ENCODE measurements at regions not wholly inside any gene's neighbourhood (a gene's known extent, or its start where the extent isn't known, plus 50 kb on each side); places are given as distances from the start of the nearest gene placed in this dataset.
"Not testable (repeated sequence)": the region's sequence is repeated elsewhere in the genome, so short reads cannot be mapped to it uniquely, and the experiment has no call there.

DNA sequence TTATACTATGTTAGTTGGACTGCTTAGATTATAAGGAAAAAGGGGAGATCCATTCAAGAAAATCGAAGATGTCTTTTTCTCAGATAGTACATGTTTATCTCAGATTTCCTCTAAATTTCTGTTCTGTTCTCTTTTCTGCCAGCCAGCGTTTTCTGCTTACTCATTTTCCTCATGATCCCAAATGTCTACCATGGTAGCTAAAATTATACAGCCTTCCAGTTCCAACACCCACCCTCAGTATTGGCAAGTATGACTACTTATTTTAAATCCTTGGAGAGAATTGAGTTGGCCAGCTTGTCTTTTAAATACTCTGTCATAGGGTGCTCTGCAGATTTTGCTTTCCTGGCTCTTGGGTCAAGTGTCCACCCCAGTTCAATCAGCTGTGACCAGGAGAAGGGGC, 95.7 kb upstream of the PLXNA2 start:
- Histone ChIP-seq H3K4me1 (ENCODE audit: control insufficient read depth in 1 of 2, insufficient read depth in 2 of 2, low read length in 2 of 2) (peaks cover 0 to 2% of the 10 kb centered on the region in 2 donors), H3K4me3 (ENCODE audit: low read length in 2 of 2) (no peak overlapping the region), H3K36me3 (ENCODE audit: control insufficient read depth in 1 of 2, insufficient read depth in 2 of 2, low read length in 1 of 2) (no peaks in the 10 kb centered on the region), H3K27ac (ENCODE audit: low read depth in 1 of 2, low read length in 2 of 2) (no peak overlapping the region), H3K9me3 (ENCODE audit: control insufficient read depth, low read length) (no peaks in the 10 kb centered on the region), H3K27me3 (ENCODE audit: control insufficient read depth in 1 of 2, insufficient read depth in 2 of 2, low read length in 1 of 2) (no peaks in the 10 kb centered on the region)
- WGBS, 2 donors: 33 to 42% methylated on average over 2 of the region's 2 CpGs
- ATAC-seq (ENCODE audit: low FRiP score) (no peak), DNase-seq (no peak)
- intact Hi-C loops (cut with DNase I): loop anchor here in 1 of 2 donors (10.0 kb wide), 1 partner anchor 65 kb away; no protein-coding TSS in a partner anchor

DNA sequence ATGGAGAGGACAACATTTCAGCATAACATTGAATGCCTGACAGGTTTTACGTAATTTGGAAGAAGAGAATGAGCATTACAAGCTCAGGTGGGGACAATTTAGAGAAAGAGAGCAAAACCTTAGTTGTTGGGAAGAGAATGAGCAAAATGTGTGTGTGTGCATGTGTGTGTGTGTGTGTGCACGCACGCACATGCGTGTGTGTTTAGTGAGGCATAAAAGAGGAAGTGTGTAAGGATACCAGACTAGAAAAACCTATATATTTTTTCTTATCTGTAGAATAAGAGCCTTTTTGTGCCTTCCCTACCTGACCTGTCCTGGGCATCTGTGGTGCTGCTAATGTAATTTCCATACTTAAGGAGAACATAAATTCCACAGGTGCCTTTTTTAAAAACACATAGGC, 99.0 kb upstream of the PLXNA2 start:
- WGBS, 2 donors: 90 to 95% methylated on average over 4 of the region's 4 CpGs
- H3K4me1 ChIP-seq (ENCODE audit: control insufficient read depth in 1 of 2, insufficient read depth in 2 of 2, low read length in 2 of 2): peaks cover 0 to 2% of the 10 kb centered on the region in 2 donors
- intact Hi-C loops (cut with DNase I): loop anchor here in 1 of 2 donors (10.0 kb wide), 1 partner anchor 68 kb away; no protein-coding TSS in a partner anchor
- no peak for DNase-seq
- no peak overlapping the region for H3K4me3 ChIP-seq (ENCODE audit: low read length in 2 of 2)
- no peak for ATAC-seq (ENCODE audit: low FRiP score)
- no peak overlapping the region for H3K27ac ChIP-seq (ENCODE audit: low read depth in 1 of 2, low read length in 2 of 2)
- no peaks in the 10 kb centered on the region for H3K27me3 ChIP-seq (ENCODE audit: control insufficient read depth in 1 of 2, insufficient read depth in 2 of 2, low read length in 1 of 2)
- no peaks in the 10 kb centered on the region for H3K9me3 ChIP-seq (ENCODE audit: control insufficient read depth, low read length)
- H3K36me3 ChIP-seq (ENCODE audit: control insufficient read depth in 1 of 2, insufficient read depth in 2 of 2, low read length in 1 of 2): no peaks in the 10 kb centered on the region

DNA sequence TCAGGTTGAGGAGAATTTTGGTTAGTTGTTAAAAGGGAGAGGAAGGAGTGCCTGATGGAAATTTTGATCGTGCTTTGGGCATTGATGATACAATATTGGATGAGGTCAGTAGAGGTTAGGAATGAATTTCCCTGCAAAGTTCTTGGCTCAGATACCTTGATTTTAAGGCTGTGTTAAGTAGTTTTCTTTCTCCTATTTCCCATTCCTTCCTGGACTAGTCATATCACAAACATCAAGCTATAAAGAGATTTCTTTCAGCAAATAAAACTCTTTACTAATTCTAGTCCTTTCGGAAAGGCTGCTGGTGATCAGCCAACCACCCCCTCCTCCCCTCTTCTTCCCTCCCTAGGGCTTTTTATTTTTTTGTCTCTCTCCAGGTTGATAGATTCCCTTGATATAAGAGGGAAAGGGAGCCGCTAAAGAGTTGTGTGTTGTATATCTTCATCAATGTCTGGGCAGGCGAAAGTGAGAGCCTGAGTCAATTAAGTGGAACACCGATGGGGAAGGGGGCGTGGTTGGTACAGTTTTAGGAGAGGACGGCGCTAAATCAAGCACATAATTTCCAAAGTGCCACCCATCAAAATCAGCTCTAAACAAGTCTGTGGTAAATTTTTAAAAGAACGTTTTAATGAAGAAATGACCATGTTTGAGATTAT, 100.1 kb upstream of the PLXNA2 start:
- 41 to 48% methylated on average over 9 of the region's 9 CpGs for WGBS, 2 donors
- Histone ChIP-seq H3K27ac (ENCODE audit: low read depth in 1 of 2, low read length in 2 of 2) (no peak overlapping the region), H3K27me3 (ENCODE audit: control insufficient read depth in 1 of 2, insufficient read depth in 2 of 2, low read length in 1 of 2) (no peaks in the 10 kb centered on the region), H3K36me3 (ENCODE audit: control insufficient read depth in 1 of 2, insufficient read depth in 2 of 2, low read length in 1 of 2) (no peaks in the 10 kb centered on the region), H3K4me3 (ENCODE audit: low read length in 2 of 2) (no peak overlapping the region), H3K4me1 (ENCODE audit: control insufficient read depth in 1 of 2, insufficient read depth in 2 of 2, low read length in 2 of 2) (peaks cover 0 to 2% of the 10 kb centered on the region in 2 donors), H3K9me3 (ENCODE audit: control insufficient read depth, low read length) (no peaks in the 10 kb centered on the region)
- DNase-seq (no peak), ATAC-seq (ENCODE audit: low FRiP score) (no peak)
- intact Hi-C loops (cut with DNase I): loop anchor here in 1 of 2 donors (10.0 kb wide), 1 partner anchor 70 kb away; no protein-coding TSS in a partner anchor

DNA sequence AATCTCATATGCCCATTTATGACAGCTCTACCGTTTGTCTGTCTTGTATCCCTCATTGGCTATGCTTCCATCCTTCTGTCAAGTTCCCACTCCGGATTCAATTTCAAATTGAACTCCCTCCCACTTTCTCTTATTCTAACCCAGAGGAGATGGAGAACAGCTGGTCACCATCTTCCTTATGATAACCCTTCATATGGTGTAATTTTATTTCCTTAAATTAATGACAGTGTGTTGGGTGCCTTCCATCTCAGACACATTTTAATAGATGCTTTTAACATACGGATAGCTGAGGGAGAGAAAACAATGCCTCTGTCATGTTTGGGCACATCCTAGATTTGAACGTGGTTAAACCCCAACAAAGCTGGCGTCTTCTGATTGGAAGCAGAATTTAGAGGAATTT, 103.0 kb upstream of the PLXNA2 start:
- 81 to 87% methylated on average over 5 of the region's 5 CpGs for WGBS, 2 donors
- H3K36me3 ChIP-seq (ENCODE audit: control insufficient read depth in 1 of 2, insufficient read depth in 2 of 2, low read length in 1 of 2): no peaks in the 10 kb centered on the region
- no peak overlapping the region for H3K27ac ChIP-seq (ENCODE audit: low read depth in 1 of 2, low read length in 2 of 2)
- no peak for DNase-seq
- peaks cover 0 to 2% of the 10 kb centered on the region in 2 donors for H3K4me1 ChIP-seq (ENCODE audit: control insufficient read depth in 1 of 2, insufficient read depth in 2 of 2, low read length in 2 of 2)
- intact Hi-C loops (cut with DNase I): loop anchor here in 1 of 2 donors (10.0 kb wide), 1 partner anchor 72 kb away; no protein-coding TSS in a partner anchor
- no peak for ATAC-seq (ENCODE audit: low FRiP score)
- H3K27me3 ChIP-seq (ENCODE audit: control insufficient read depth in 1 of 2, insufficient read depth in 2 of 2, low read length in 1 of 2): no peaks in the 10 kb centered on the region
- no peak overlapping the region for H3K4me3 ChIP-seq (ENCODE audit: low read length in 2 of 2)
- no peaks in the 10 kb centered on the region for H3K9me3 ChIP-seq (ENCODE audit: control insufficient read depth, low read length)

DNA sequence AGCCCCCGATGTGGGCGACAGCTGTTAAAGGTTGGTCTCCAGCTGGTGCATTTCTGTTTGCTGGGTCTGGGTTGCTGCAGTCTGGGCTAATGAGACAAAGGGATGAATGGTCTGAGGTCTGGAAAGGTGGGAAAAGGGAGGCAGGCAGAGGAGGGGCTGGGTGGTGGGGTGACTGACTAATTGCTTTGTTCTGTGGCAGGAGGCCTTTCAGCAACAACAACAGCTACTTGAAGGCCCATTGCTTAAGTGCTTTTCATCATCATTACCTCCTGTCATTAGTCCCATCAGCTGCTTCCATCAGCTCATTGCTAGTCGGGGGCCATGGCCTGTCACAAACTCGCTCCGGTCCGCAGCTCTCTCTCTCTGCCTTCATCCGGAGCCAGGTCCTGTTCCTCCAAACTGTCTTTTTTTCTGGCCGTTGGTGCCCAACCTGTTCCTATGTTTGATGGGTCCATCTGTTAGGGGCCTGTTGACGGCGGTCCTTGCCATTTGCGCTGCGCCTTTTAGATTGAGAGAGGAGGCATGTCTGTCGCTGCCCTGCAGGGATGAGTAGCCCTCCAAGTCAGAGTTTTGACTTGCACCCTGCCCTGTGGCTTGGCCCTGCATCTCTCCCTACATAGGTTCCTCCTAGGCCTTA, 105.6 kb upstream of the PLXNA2 start:
- no peaks in the 10 kb centered on the region for H3K27me3 ChIP-seq (ENCODE audit: control insufficient read depth in 1 of 2, insufficient read depth in 2 of 2, low read length in 1 of 2)
- no peaks in the 10 kb centered on the region for H3K9me3 ChIP-seq (ENCODE audit: control insufficient read depth, low read length)
- H3K4me3 ChIP-seq (ENCODE audit: low read length in 2 of 2): no peak overlapping the region
- WGBS, 2 donors: 96 to 97% methylated on average over 13 of the region's 13 CpGs
- intact Hi-C loops (cut with DNase I): loop anchor here in 1 of 2 donors (10.0 kb wide), 1 partner anchor 75 kb away; no protein-coding TSS in a partner anchor
- DNase-seq: no peak
- no peaks in the 10 kb centered on the region for H3K4me1 ChIP-seq (ENCODE audit: control insufficient read depth in 1 of 2, insufficient read depth in 2 of 2, low read length in 2 of 2)
- no peak overlapping the region for H3K27ac ChIP-seq (ENCODE audit: low read depth in 1 of 2, low read length in 2 of 2)
- ATAC-seq (ENCODE audit: low FRiP score): no peak
- H3K36me3 ChIP-seq (ENCODE audit: control insufficient read depth in 1 of 2, insufficient read depth in 2 of 2, low read length in 1 of 2): no peaks in the 10 kb centered on the region

DNA sequence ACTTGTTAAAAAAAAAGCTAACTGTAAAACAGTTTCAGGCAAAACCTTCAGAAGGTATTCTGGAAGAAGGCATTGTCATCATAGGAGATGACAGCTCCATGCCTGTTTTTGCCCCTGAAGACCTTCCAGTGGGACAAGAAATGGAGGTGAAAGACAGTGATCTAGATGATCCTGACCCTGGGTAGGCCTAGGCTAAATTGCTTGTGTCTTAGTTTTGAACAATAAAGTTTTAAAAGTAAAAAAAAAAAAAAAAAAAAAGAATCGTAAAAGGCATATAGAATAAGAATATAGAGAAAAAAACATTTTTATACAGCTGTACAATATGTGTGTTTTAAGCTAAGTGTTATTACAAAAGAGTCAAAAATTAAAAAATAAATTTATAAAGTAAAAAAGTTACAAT, 106.6 kb upstream of the PLXNA2 start:
- no peak overlapping the region for H3K4me3 ChIP-seq (ENCODE audit: low read length in 2 of 2)
- no peak overlapping the region for H3K27ac ChIP-seq (ENCODE audit: low read depth in 1 of 2, low read length in 2 of 2)
- H3K36me3 ChIP-seq (ENCODE audit: control insufficient read depth in 1 of 2, insufficient read depth in 2 of 2, low read length in 1 of 2): no peaks in the 10 kb centered on the region
- H3K27me3 ChIP-seq (ENCODE audit: control insufficient read depth in 1 of 2, insufficient read depth in 2 of 2, low read length in 1 of 2): no peaks in the 10 kb centered on the region
- WGBS, 2 donors: 90 to 96% methylated on average over 1 of the region's 1 CpG
- H3K4me1 ChIP-seq (ENCODE audit: control insufficient read depth in 1 of 2, insufficient read depth in 2 of 2, low read length in 2 of 2): no peaks in the 10 kb centered on the region
- no peaks in the 10 kb centered on the region for H3K9me3 ChIP-seq (ENCODE audit: control insufficient read depth, low read length)
- ATAC-seq (ENCODE audit: low FRiP score) (no peak), DNase-seq (no peak)
- intact Hi-C loops (cut with DNase I): no loop called here

DNA sequence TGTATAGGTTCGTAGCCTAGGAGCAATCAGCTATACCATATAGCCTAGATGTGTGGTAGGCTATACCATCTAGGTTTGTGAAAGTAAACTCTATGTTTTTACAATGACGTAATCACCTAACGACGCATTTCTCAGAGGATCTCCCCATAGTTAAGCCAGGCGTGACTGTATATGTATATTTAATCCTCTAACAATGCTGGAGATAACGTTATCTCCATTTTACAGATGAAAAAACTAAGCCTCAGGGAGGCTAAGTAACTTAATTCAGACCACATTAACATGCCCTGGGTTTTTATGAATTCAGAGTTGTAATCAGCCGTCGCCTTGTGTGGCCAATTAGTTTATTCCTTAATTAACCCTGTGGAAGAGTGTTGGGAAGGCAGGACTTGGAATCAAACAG, 107.7 kb upstream of the PLXNA2 start:
- no peaks in the 10 kb centered on the region for H3K27me3 ChIP-seq (ENCODE audit: control insufficient read depth in 1 of 2, insufficient read depth in 2 of 2, low read length in 1 of 2)
- H3K36me3 ChIP-seq (ENCODE audit: control insufficient read depth in 1 of 2, insufficient read depth in 2 of 2, low read length in 1 of 2): no peaks in the 10 kb centered on the region
- no peak overlapping the region for H3K4me3 ChIP-seq (ENCODE audit: low read length in 2 of 2)
- WGBS, 2 donors: 78 to 90% methylated on average over 8 of the region's 8 CpGs
- intact Hi-C loops (cut with DNase I): no loop called here
- no peak for ATAC-seq (ENCODE audit: low FRiP score)
- H3K4me1 ChIP-seq (ENCODE audit: control insufficient read depth in 1 of 2, insufficient read depth in 2 of 2, low read length in 2 of 2): no peaks in the 10 kb centered on the region
- no peak overlapping the region for H3K27ac ChIP-seq (ENCODE audit: low read depth in 1 of 2, low read length in 2 of 2)
- DNase-seq: no peak
- H3K9me3 ChIP-seq (ENCODE audit: control insufficient read depth, low read length): no peaks in the 10 kb centered on the region

DNA sequence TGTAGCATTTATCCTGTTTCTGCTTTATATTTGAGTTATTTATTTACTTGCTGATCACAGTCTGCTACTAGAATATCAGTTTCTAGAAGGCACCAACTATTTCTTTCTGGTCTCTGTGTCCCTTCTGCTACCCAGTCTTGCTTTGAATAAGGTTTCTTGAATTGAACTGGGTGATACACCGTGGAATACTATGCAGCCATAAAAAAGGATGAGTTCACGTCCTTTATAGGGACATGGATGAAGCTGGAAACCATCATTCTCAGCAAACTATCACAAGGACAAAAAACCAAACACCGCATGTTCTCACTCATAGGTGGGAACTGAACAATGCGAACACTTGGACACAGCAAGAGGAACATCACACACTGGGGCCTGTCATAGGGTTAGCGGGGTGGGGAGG, 109.6 kb upstream of the PLXNA2 start:
- H3K4me3 ChIP-seq (ENCODE audit: low read length in 2 of 2); intact Hi-C loops (cut with DNase I); H3K9me3 ChIP-seq (ENCODE audit: control insufficient read depth, low read length); DNase-seq; H3K36me3 ChIP-seq (ENCODE audit: control insufficient read depth in 1 of 2, insufficient read depth in 2 of 2, low read length in 1 of 2); ATAC-seq (ENCODE audit: low FRiP score); H3K27ac ChIP-seq (ENCODE audit: low read depth in 1 of 2, low read length in 2 of 2); H3K27me3 ChIP-seq (ENCODE audit: control insufficient read depth in 1 of 2, insufficient read depth in 2 of 2, low read length in 1 of 2); H3K4me1 ChIP-seq (ENCODE audit: control insufficient read depth in 1 of 2, insufficient read depth in 2 of 2, low read length in 2 of 2): not testable (repeated sequence)
- WGBS, 2 donors: 94 to 97% methylated on average over 5 of the region's 5 CpGs
